NCI-H1105 treated with DMSO at 0.1 percent for 48 hours (cell line): ENCODE measurements at regions not wholly inside any gene's neighbourhood (a gene's known extent, or its start where the extent isn't known, plus 50 kb on each side); places are given as distances from the start of the nearest gene placed in this dataset.
"Not testable (repeated sequence)": the region's sequence is repeated elsewhere in the genome, so short reads cannot be mapped to it uniquely, and the experiment has no call there.

Experiments
- DNase-seq: peaks from one replicate; lab custom pipeline; 2025; lab: John Stamatoyannopoulos, UW

DNA sequence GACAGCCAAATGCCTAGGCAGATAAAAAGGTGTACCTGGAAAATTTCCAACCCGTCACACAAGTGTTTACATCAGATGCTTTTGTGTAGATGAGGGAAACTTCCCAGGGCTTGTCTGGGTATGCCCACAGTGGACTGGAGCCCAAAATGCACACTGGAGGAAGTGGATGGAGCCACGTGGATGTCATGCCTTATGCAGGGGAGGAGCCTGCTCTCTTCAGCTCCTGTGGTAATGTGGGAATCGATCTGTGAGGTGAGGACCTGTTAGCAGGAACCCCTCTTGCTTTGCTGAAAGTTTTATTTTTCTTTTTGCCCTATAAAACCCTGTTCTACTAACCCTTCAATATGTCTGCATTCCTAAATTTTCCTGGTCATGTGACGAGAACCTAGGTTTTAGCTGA, 439.2 kb upstream of the CDH9 start:
- DNase-seq, result no peak

DNA sequence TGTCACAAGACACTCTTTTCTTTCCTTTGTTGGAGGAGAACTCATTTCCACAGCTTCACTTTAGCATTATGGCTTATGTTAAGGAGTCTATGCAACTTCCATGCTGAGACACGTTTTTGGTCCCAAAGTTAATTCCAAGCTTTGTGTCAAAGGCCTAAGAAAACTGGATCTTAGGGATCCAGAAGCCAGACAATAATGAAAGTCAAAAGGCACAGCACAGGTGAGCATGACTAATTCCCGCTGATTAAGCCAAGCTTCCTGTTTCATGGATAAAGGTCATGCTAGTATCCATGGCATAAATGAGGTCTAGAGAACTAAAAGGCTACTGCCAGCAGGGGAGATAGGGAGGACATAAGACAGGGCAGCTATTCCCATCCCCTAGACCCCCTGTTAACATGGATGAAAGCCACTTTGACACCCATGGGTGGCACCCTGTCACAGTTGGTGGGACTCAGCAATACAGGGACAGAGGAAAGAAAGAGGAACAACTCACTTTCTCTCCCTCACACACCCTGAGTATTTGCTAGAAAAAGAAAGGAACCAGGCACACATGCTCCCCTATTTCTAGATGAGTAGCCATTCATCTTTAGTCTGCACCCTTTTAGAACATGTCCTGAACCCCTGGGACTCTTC, 438.1 kb upstream of the CDH9 start:
- no peak for DNase-seq

DNA sequence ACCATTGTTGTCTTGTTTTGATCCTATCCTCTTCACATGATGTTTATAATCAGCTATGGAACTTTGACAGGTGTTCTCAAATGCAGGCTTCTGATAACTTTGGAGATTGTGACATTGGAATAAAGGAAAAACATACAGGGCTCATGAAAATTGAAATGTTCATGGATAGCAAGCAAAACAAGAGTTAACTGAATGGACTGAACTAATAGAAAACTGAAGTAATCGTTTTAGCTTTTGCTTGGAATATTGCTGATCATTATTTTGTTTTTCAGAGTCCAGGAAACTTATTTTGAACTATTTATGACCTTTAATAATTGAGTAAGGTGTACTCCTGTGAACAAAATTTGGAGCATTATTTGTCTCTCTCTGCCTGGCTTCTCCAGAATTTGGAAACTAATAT, 436.7 kb upstream of the CDH9 start:
- no peak for DNase-seq

DNA sequence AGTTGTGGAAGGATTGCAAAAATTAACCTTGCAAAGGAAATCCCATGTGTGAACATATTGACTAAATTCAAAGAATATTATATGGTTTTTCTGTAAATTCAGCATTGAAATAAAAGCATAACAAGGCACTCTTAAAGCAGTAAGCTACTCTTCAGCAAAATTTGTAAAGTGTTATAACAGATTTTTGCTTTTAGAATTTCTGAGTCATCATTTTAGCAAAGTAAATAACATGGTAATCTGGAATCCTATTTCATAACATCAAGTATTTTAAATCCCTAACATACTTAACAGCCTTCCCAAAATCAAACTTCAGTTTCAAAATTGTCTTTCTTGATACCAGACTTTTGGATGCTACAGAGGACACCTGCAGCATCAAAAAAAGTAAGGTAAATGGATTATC, 436.0 kb upstream of the CDH9 start:
- no peak for DNase-seq

DNA sequence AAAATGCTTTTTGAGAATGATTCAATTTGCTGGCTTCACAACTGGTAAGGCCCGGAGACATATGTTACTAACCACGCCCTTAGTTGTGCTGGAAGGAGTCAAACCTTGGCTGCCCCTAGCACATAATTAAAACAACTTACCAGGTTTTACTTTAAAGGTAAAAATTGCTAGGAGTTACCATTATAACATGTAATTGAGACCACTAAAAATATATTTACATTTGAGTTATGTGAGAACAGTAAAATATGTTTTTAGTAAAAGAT, 435.6 kb upstream of the CDH9 start:
- no peak for DNase-seq

DNA sequence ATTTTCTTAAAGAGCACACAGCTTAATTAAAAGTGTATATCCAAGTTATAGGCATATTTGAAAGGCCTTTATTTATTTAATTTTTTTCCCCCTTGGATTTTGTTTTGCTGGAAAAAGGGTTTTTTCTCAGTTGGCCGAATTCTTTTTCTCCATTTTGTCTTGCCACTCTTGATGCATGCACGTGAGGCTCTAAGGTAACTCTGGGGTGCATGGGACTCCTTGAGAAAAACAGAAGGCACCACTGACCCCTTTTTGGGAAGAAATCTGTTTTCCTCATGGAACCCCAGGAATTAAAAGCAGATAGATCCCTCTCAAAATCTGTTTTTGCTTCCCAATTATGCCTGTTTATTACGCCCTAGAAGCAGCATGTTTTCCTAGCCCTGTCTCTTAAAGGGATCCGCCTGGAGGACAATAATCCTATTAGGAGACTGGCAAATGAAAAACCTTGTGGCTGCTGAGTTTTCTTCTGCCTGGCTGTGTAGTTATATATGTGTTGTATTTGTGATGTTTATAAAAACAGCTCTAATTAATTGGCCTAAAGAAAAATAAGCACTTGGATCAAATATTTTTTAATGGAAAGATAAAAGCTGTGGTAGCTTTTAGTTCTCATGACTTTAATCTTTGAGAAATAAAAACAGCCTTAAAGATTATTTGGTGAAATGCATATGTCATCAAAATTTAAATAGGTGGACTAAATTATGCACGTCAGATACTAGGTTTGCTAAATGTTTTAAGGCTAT, 435.1 kb upstream of the CDH9 start:
- DNase-seq, result no peak

DNA sequence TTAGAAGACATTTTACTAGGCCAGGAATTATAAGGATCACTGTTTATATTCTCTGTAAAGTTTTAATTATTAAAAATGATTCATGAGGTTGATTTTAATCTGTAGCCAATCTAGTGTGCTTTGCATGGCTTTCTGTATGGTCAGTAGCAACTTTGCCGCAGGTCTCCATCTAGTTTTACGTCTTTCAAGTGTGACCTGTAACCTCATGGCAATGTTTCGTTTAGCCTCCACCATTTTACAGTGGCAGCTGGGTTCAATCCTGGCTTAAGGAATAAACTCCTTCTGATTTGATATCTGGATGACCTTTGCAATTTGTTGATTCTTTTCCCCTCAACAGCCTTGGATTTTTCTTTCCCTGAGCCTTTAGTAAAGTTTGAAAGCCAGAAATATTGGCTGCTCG, 434.5 kb upstream of the CDH9 start:
- no peak for DNase-seq

DNA sequence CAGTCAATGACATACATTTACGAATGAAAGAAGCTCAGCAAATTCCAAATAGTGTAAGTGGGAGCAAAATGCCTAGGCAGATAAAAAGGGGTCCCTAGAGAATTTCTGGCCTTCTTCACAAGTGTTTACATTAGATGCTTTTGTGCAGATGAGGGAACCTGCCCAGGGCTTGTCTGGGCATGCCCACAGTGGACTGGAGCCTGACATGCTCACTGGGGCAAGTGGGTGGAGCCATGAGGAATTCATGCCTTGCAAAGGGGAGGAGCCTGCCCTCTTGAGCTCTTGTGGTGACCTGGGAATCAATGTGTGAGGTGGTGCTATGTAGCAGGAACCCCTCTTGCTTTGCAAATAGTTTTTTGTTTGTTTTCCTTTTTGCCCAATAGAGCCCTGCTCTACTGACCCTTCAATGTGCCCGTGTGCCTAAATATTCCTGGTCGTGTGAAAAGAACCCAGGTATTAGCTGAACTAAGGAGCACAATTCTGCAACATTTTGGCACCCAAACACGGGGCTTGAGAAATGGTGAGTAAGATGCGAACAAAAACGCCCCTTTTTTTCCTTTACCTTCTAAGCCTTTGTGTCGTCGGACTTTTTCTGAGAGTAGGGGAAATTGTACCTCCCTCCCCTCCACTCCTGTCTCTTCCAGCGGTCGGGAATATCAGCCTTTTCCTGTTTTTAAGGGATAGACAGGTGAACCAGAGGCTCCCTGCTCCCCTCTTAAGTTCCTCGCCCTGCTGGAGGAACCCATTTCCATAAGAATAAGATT, 433.8 kb upstream of the CDH9 start:
- DNase-seq, result no peak

DNA sequence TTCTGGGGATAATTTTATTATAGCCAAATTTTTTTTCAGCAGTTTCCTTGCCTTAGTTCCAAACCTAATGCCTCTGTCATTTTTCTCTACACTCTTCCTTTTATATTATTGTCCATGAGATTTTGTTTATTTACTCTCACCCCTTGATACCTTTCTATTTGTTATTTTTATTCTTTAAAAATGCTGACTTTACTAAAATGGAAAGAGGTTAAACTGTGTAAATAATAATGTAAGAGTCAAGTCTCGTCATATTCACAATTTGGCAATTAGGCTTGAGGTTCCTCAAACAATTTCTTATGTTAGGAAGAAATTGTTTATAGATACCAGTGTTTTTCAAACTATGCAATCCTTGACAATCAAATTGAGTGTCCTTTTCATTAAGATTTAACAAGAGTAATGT, 428.6 kb upstream of the CDH9 start:
- DNase-seq, result no peak

DNA sequence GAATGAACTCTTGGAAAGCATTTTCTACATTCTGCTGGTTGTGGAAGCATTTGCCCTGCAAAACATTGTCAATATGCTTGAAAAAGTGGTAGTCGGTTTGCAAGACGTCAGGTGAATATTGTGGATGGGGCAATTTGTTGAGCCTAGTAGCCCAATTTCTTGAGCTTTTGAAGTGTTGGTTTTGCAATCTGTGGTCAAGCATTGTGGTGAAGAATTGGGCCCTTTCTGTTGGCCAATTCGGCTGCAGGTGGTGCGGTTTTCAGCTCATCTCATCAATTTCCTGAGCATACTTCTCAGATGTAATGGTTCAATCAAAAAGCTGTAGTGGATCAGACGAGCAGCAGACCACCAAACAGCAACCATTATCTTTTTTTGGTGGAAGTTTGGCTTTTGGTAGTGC, 426.8 kb upstream of the CDH9 start:
- DNase-seq, result no peak

DNA sequence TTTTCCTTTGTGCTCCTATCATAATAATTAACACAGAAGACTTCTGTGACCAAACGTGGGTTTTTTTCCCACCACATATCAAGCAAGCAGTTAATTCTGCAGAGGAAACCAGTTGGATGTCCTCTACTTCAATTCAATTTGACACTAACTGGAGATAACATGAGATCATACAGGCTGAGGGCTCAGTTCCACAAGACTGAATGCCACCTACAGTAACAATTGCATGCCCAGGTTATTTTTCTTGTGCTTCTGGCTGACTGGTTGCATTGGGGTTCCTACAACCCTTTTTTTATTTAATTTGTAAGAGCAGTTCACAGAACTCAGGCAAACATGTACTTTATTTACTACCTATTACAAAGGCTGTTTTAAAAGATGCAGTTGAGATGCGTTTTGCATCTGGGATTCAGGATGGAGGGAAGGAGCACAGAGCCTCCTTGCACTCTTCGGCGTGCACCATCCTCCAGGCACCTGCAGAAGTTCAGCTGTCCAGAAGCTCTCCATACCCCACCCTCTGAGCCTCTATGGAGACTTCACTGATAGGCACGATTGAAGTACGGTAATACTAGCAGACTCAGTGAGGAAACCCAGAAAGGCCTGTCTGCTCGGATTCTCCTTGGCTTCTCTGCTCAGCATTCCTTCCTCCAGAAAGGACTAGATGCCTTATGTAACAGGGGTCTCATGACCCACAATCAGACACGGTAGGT, 425.2 kb upstream of the CDH9 start:
- DNase-seq, result no peak

DNA sequence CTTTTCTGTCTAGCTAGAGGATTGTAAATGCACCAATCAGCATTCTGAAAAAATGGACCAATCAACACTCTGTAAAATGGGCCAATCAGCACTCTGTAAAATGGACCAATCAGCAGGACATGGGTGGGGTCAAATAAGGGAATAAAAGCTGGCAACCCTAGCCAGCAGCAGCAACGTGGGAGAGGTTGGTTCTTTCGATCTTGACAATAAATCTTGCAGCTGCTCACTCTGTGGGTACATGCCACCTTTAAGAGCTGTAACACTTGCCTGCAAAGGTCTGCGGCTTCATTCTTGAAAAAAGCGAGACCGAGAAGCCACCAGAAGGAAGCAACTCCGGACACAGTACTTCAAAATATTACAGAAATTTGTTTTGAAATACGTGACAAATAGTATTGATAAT, 424.6 kb upstream of the CDH9 start:
- DNase-seq, result no peak

DNA sequence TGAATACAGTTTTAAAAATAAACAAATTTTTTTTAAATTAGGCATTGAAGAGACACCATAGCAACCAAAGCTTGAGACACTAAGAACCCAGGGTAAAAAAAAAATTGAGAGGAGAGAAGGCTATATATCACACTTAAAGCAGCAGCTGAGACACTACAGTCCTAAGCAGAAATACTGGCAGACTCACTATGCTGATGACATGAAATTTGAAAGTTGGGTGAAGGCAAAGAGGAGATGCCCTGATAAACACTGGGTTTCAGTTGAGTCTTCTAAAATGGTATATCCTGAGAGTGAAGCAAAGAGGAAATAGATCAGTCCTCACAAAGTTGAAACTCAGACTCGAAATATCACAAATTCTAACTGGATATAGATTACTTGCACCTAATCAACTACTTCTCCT, 419.9 kb upstream of the CDH9 start:
- DNase-seq, result no peak

DNA sequence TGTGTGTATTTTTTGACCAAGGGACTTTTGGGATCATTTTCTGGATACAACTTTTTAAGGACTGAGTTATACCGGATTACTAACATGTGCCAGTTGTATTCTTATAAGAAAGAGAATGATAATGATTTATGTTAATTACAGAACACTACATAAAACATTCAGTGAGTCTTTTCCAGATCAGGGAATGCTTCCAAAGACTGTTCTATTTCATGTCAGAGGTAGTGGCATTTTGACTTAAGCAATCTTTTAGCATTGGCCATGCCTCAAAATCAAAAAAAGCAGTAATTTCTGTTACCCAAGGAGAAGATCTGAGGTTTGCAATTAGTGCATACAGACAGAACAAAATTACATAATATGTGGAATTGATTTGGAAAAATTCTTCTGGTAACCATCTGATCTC, 413.0 kb upstream of the CDH9 start:
- DNase-seq, result no peak

DNA sequence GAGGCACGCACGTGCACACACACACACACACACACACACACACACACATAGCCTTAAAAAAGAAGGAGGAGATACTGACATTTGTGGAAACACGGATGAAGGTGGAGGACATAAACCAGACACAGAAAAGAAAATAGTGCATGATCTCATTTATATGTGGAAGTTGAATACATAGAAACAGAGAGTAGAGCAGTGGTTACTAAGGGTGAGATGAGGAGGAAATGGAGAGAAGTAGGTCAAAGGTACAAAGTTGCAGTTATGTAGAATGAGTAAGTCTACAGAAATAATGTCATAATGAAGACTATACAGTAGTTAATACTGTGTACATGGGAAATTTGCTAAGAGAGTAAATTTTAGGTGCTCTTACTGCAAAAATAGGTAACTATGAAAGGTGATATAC, 412.2 kb upstream of the CDH9 start:
- DNase-seq, result no peak

DNA sequence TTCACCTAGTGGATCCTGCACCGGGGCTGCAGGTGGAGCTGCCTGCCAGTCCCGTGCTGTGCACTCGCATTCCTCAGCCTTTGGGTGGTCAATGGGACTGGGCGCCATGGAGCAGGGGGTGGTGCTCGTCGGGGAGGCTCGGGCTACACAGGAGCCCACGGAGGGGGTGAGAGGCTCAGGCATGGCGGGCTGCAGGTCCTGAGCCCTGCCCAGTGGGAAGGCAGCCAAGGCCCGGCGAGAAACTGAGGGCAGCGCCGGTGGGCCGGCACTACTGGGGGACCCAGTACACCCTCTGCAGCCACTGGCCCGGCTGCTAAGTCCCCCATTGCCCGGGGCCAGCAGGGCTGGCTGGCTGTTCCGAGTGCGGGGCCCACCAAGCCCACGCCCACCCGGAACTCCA, 401.0 kb upstream of the CDH9 start:
- not testable (repeated sequence) for DNase-seq

DNA sequence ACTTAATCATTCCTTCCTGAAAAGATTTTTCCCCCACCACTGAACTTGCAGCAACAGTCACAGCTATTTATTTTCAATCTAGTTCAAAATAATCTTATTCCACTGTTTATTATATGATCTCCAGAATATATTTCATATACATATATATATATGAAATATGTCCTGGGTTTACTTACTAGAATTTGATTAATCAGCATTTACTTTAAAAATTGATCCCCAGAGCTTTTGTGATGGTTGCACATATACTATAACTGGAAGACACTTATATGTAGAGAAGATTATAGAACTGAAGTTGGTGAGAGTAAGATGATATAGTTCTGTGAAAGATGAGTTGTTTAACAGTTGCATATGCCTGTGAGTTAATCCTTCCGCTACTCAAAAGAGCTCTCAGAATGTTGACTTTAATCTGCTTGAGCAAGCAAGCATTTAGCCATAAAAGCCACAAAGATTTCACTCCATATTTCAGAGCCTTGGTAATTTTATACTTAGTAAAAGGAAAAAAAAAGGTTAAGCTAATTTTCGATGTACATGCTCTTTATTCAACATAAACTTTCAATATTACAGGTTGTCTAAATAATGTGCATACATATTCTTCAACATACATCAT, 399.3 kb upstream of the CDH9 start:
- no peak for DNase-seq

DNA sequence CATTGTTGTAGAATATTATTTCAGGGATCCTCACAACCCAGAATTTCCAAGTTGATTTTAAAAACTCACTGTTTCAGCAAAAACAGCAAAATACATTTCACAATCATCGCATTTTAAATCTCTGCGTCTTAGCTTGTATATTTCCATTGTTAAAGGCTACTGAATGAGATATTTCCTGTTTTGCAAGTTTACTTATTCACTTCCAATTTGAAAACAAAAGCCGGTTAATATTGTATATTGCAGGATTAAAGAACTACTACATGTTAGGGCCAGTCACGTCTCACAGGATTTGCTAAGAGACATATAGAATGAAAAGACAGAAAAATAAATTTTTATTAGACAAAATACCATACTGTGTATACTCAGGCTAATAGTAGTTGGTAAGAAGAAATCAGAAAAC, 395.9 kb upstream of the CDH9 start:
- no peak for DNase-seq

DNA sequence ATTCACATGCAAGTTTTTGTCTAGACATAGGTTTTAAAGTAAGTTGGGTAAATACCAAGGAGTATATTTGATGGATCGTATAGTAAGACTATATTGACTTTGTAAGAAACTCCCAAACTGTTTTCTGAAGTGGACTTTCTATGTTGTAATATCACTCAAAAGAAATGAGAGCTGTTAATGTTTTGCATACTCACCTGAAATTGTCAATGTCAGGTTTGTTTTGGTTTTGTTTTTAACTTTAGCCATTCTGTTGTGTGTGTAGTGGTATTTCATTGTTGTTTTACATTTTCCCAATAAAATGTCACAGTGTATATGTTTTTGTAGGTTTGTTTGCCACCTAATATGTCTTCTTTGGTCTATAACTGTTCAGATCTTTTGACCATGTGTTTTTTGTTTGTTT, 375.7 kb upstream of the CDH9 start:
- no peak for DNase-seq

DNA sequence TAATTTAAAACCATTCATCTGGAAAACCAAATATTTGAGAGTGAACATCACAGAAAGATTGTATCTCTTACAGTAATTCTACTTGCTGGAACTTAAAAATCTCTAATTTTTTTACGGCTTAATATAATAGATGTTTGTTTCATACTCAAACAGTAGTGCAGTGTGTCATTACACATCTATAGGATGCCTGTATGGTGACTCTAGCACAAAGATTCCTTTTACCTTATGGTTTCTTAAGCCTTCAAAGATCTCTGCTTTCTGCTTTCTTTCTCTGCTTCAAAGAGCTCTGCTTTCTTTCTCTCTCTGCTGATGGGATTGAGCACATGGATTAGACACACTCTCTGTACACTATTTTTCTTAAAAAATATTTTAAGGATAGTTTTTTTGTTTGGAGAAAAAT, 374.0 kb upstream of the CDH9 start:
- no peak for DNase-seq

DNA sequence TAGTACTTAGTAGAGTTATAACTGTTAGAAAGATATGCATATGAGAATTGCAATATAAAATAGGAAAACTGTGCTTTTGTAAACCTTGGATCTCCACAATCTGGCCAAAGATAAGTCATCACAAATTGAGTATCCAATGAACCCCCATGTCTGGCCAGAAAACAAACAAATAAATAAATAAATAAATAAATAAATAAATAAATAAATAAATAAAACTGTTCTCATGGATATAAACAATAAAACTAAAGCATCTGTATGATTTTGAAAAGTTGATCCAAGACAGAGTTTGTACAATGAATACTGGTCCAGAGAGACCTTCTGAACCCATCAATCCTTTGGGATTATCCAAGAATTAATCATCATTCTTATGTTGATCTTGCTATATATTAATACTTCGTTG, 367.6 kb upstream of the CDH9 start:
- DNase-seq, result no peak

DNA sequence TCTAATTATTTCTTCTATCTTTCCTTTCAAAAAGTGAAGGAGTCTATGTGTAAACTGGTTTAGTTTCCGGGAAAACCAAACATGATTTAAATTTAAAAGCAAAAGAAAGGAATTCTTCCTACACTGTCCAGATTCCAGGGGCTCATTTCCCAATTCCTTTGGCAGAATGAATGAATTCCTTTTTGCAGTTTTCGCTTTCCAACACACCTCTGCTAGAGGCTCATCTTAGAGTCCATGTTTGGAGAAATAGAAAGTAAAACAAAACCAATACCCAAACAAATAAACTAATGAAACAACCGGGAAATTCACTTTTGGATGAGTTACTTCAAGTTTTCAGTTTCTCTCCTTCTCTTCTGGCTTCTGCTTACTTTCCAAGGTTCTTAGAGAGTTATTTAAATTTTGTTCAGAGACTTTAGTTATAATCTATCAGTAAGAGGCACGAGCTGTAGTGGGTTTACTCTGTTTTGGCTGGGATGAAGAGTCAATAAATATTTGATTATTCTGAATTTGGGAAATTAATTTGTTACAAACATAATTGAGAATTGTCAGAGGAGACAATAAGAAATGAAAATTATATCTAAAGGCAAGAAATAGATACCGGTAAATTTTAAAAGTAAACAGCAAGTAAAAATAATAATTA, 365.0 kb upstream of the CDH9 start:
- DNase-seq, result no peak
